Karpas-422 (cell line): ENCODE measurements at regions not wholly inside any gene's neighbourhood (a gene's known extent, or its start where the extent isn't known, plus 50 kb on each side); places are given as distances from the start of the nearest gene placed in this dataset.

Source experiments
- DNase-seq: peaks from one replicate; pipeline ENCODE4 v3.0.0-alpha.2; 2015
- H2AFZ ChIP-seq: fragments of 200-600 bp; sonication (generic); 2 replicates; pipeline ENCODE4 v1.6.1; 2014; ENCODE audit warnings: antibody characterized with exemption, low read length, mixed read lengths
- H3K27ac ChIP-seq: fragments of 200-600 bp; sonication (generic); 2 replicates; pipeline ENCODE4 v1.5.1; 2014; ENCODE audit warnings: mild to moderate bottlenecking, low read length, moderate library complexity
- H3K27me3 ChIP-seq: fragments of 200-600 bp; sonication (generic); 2 replicates; pipeline ENCODE4 v1.6.1; 2014; ENCODE audit warnings: low read length, mixed read lengths
- H3K36me3 ChIP-seq: fragments of 200-600 bp; sonication (generic); 2 replicates; pipeline ENCODE4 v1.6.1; 2014; ENCODE audit warnings: low read length, mixed read lengths; ENCODE audit not compliant: insufficient read depth
- H3K4me1 ChIP-seq: fragments of 200-600 bp; sonication (generic); 2 replicates; pipeline ENCODE4 v1.6.1; 2014; ENCODE audit warnings: mild to moderate bottlenecking, low read length, mixed read lengths
- H3K4me2 ChIP-seq: fragments of 200-600 bp; sonication (generic); 2 replicates; pipeline ENCODE4 v1.6.1; 2014; ENCODE audit warnings: low read length, low read depth, mild to moderate bottlenecking; ENCODE audit not compliant: poor library complexity, severe bottlenecking
- H3K4me3 ChIP-seq: fragments of 200-600 bp; sonication (generic); 2 replicates; pipeline ENCODE4 v1.5.1; 2014; ENCODE audit warnings: mild to moderate bottlenecking, antibody characterized with exemption, low read length, mixed read lengths
- H3K79me2 ChIP-seq: fragments of 200-600 bp; sonication (generic); 2 replicates; pipeline ENCODE4 v1.6.1; 2014; ENCODE audit warnings: mild to moderate bottlenecking, low read length, mixed read lengths
- H3K9ac ChIP-seq: fragments of 200-600 bp; sonication (generic); 2 replicates; pipeline ENCODE4 v1.6.0; 2014; ENCODE audit warnings: low read length
- H3K9me2 ChIP-seq: fragments of 200-600 bp; sonication (generic), shearing (Covaris generic); replicated peaks from 2 replicates; pipeline ENCODE4 v1.6.0; 2014; ENCODE audit warnings: mild to moderate bottlenecking, low read length, moderate library complexity; ENCODE audit not compliant: insufficient read depth
- H3K9me3 ChIP-seq: fragments of 300-700, 200-600 bp; sonication (generic); 2 replicates; pipeline ENCODE4 v1.6.1; 2014; ENCODE audit warnings: low read length, mixed read lengths
- H4K20me1 ChIP-seq: fragments of 200-600 bp; sonication (generic); 2 replicates; pipeline ENCODE4 v1.6.1; 2014; ENCODE audit warnings: mild to moderate bottlenecking, antibody characterized with exemption, low read length, low read depth; ENCODE audit not compliant: insufficient read depth

GRCh38 chr20:40244286-40244685 lies 444.8 kb downstream of the MAFB start:
- no peak overlapping the region for H2AFZ ChIP-seq
- H3K27me3 ChIP-seq: no peaks in the 10 kb centered on the region
- H3K4me2 ChIP-seq: no peak overlapping the region
- H3K9ac ChIP-seq: no peak overlapping the region
- H3K79me2 ChIP-seq: no peaks in the 10 kb centered on the region
- H4K20me1 ChIP-seq: no peaks in the 10 kb centered on the region
- H3K36me3 ChIP-seq: no peaks in the 10 kb centered on the region
- H3K27ac ChIP-seq: no peak overlapping the region
- H3K9me3 ChIP-seq: no peaks in the 10 kb centered on the region
- no peaks in the 10 kb centered on the region for H3K4me1 ChIP-seq
- H3K4me3 ChIP-seq: no peak overlapping the region
- H3K9me2 ChIP-seq: no peaks in the 10 kb centered on the region
- DNase-seq: no peak

GRCh38 chr20:40241596-40242343 lies 447.3 kb downstream of the MAFB start:
- no peak overlapping the region for H3K27ac ChIP-seq
- DNase-seq: no peak
- H3K9ac ChIP-seq: no peak overlapping the region
- no peaks in the 10 kb centered on the region for H4K20me1 ChIP-seq
- no peaks in the 10 kb centered on the region for H3K27me3 ChIP-seq
- no peak overlapping the region for H3K4me3 ChIP-seq
- no peaks in the 10 kb centered on the region for H3K9me2 ChIP-seq
- no peaks in the 10 kb centered on the region for H3K4me1 ChIP-seq
- H3K9me3 ChIP-seq: no peaks in the 10 kb centered on the region
- no peaks in the 10 kb centered on the region for H3K79me2 ChIP-seq
- no peak overlapping the region for H2AFZ ChIP-seq
- H3K4me2 ChIP-seq: no peak overlapping the region
- H3K36me3 ChIP-seq: no peaks in the 10 kb centered on the region

- DNase-seq: no peak
- H3K4me2 ChIP-seq: no peak overlapping the region
These were observed 450.5 kb downstream of the MAFB start for GRCh38 chr20:40238511-40238910.

GRCh38 chr20:40234593-40234992 lies 454.4 kb downstream of the MAFB start:
- Histone ChIP-seq H3K4me1 (peaks cover 3% of the 10 kb centered on the region; the same call in 1 of the 2 replicates), H3K79me2 (no peaks in the 10 kb centered on the region), H2AFZ (no peak overlapping the region), H3K9me3 (no peaks in the 10 kb centered on the region), H3K36me3 (no peaks in the 10 kb centered on the region), H3K9ac (no peak overlapping the region), H3K9me2 (no peaks in the 10 kb centered on the region), H3K4me2 (no peak overlapping the region), H3K27me3 (no peaks in the 10 kb centered on the region), H3K27ac (no peak overlapping the region), H4K20me1 (no peaks in the 10 kb centered on the region), H3K4me3 (no peak overlapping the region)
- no peak for DNase-seq

More at GRCh38 chr20:40238511-40238910, 450.5 kb downstream of the MAFB start:
- no peaks in the 10 kb centered on the region for H3K36me3 ChIP-seq
- no peaks in the 10 kb centered on the region for H3K27me3 ChIP-seq
- no peak overlapping the region for H3K9ac ChIP-seq
- H3K27ac ChIP-seq: no peak overlapping the region
- no peaks in the 10 kb centered on the region for H3K9me3 ChIP-seq
- no peaks in the 10 kb centered on the region for H3K9me2 ChIP-seq
- no peaks in the 10 kb centered on the region for H3K4me1 ChIP-seq
- no peak overlapping the region for H3K4me3 ChIP-seq
- no peaks in the 10 kb centered on the region for H4K20me1 ChIP-seq
- no peak overlapping the region for H2AFZ ChIP-seq
- no peaks in the 10 kb centered on the region for H3K79me2 ChIP-seq

- Histone ChIP-seq H3K4me1 (peaks cover 3% of the 10 kb centered on the region; the same call in 1 of the 2 replicates), H2AFZ (no peak overlapping the region), H3K4me2 (no peak overlapping the region), H3K27me3 (no peaks in the 10 kb centered on the region), H3K36me3 (no peaks in the 10 kb centered on the region), H3K9me2 (no peaks in the 10 kb centered on the region), H3K4me3 (no peak overlapping the region), H4K20me1 (no peaks in the 10 kb centered on the region), H3K9ac (no peak overlapping the region), H3K27ac (no peak overlapping the region), H3K9me3 (no peaks in the 10 kb centered on the region), H3K79me2 (no peaks in the 10 kb centered on the region)
- no peak for DNase-seq
These were observed 455.6 kb downstream of the MAFB start for GRCh38 chr20:40233406-40233805.

- H3K79me2 ChIP-seq: no peaks in the 10 kb centered on the region
- no peaks in the 10 kb centered on the region for H4K20me1 ChIP-seq
- no peak overlapping the region for H2AFZ ChIP-seq
- H3K9me2 ChIP-seq: no peaks in the 10 kb centered on the region
- H3K4me2 ChIP-seq: no peak overlapping the region
- no peaks in the 10 kb centered on the region for H3K9me3 ChIP-seq
- peaks cover 3% of the 10 kb centered on the region; the same call in 1 of the 2 replicates for H3K4me1 ChIP-seq
- no peak overlapping the region for H3K27ac ChIP-seq
- no peak for DNase-seq
- no peak overlapping the region for H3K4me3 ChIP-seq
- H3K36me3 ChIP-seq: no peaks in the 10 kb centered on the region
- no peaks in the 10 kb centered on the region for H3K27me3 ChIP-seq
- no peak overlapping the region for H3K9ac ChIP-seq
These were observed 456.3 kb downstream of the MAFB start for GRCh38 chr20:40232756-40233155.

GRCh38 chr20:40232273-40232672 lies 456.8 kb downstream of the MAFB start:
- H3K9me2 ChIP-seq: no peaks in the 10 kb centered on the region
- DNase-seq: no peak

GRCh38 chr20:40230486-40230885 lies 458.6 kb downstream of the MAFB start:
- H3K4me2 ChIP-seq: no peak overlapping the region
- no peak for DNase-seq
- no peaks in the 10 kb centered on the region for H3K79me2 ChIP-seq
- H3K4me1 ChIP-seq: peaks cover 3% of the 10 kb centered on the region; the same call in 1 of the 2 replicates
- no peaks in the 10 kb centered on the region for H3K9me3 ChIP-seq
- no peak overlapping the region for H3K9ac ChIP-seq
- H4K20me1 ChIP-seq: no peaks in the 10 kb centered on the region
- H2AFZ ChIP-seq: no peak overlapping the region
- no peaks in the 10 kb centered on the region for H3K27me3 ChIP-seq
- H3K9me2 ChIP-seq: no peaks in the 10 kb centered on the region
- no peak overlapping the region for H3K4me3 ChIP-seq
- H3K36me3 ChIP-seq: no peaks in the 10 kb centered on the region
- no peak overlapping the region for H3K27ac ChIP-seq

More at GRCh38 chr20:40232273-40232672, 456.8 kb downstream of the MAFB start:
- Histone ChIP-seq H3K4me1 (peaks cover 3% of the 10 kb centered on the region; the same call in 1 of the 2 replicates), H3K9ac (no peak overlapping the region), H3K27ac (no peak overlapping the region), H4K20me1 (no peaks in the 10 kb centered on the region), H3K27me3 (no peaks in the 10 kb centered on the region), H2AFZ (no peak overlapping the region), H3K36me3 (no peaks in the 10 kb centered on the region), H3K79me2 (no peaks in the 10 kb centered on the region), H3K4me2 (no peak overlapping the region), H3K4me3 (no peak overlapping the region), H3K9me3 (no peaks in the 10 kb centered on the region)
